HG02943 (cell line): ENCODE measurements at regions not wholly inside any gene's neighbourhood (a gene's known extent, or its start where the extent isn't known, plus 50 kb on each side); places are given as distances from the start of the nearest gene placed in this dataset.
"Not testable (repeated sequence)": the region's sequence is repeated elsewhere in the genome, so short reads cannot be mapped to it uniquely, and the experiment has no call there.

Experiments used
- ATAC-seq: cut with Tn5 transposase; IDR thresholded peaks from one replicate; pipeline ENCODE4 v1.9.1; 2021; ENCODE audit warnings: mild to moderate bottlenecking, low read depth, moderate library complexity; ENCODE audit not compliant: unreplicated experiment

GRCh38 chr6:130537447-130537846 lies 171.6 kb downstream of the TMEM200A start:
- ATAC-seq: no peak

- no peak for ATAC-seq
These were observed 181.9 kb downstream of the TMEM200A start for GRCh38 chr6:130547723-130548122.

- no peak for ATAC-seq
These were observed 191.8 kb downstream of the TMEM200A start for GRCh38 chr6:130557481-130558112.

GRCh38 chr6:130558131-130558530 lies 192.3 kb downstream of the TMEM200A start:
- ATAC-seq: no peak

- ATAC-seq: no peak
These were observed 193.3 kb downstream of the TMEM200A start for GRCh38 chr6:130559166-130559565.

GRCh38 chr6:130560231-130560630 lies 194.4 kb downstream of the TMEM200A start:
- ATAC-seq: no peak

- ATAC-seq: not testable (repeated sequence)
These were observed 195.3 kb downstream of the TMEM200A start for GRCh38 chr6:130561159-130561558.

GRCh38 chr6:130565696-130566095 lies 199.9 kb downstream of the TMEM200A start:
- ATAC-seq: no peak

GRCh38 chr6:130574146-130574545 lies 208.3 kb downstream of the TMEM200A start:
- no peak for ATAC-seq

GRCh38 chr6:130575557-130575956 lies 209.7 kb downstream of the TMEM200A start:
- no peak for ATAC-seq

GRCh38 chr6:130575971-130576370 lies 210.2 kb downstream of the TMEM200A start:
- peak; percentile 100 for ATAC-seq

- no peak for ATAC-seq
These were observed 211.5 kb downstream of the TMEM200A start for GRCh38 chr6:130577178-130577919.

- ATAC-seq: no peak
These were observed 212.9 kb downstream of the TMEM200A start for GRCh38 chr6:130578713-130579112.

- ATAC-seq: no peak
These were observed 217.5 kb downstream of the TMEM200A start for GRCh38 chr6:130583268-130583667.

GRCh38 chr6:130585587-130585986 lies 219.8 kb downstream of the TMEM200A start:
- no peak for ATAC-seq

- ATAC-seq: no peak
These were observed 222.1 kb downstream of the TMEM200A start for GRCh38 chr6:130587778-130588520.

GRCh38 chr6:130593200-130593599 lies 227.4 kb downstream of the TMEM200A start:
- no peak for ATAC-seq

GRCh38 chr6:130593948-130594347 lies 228.1 kb downstream of the TMEM200A start:
- ATAC-seq: no peak

- no peak for ATAC-seq
These were observed 228.9 kb upstream of the SMLR1 start for GRCh38 chr6:130598021-130598989.

GRCh38 chr6:130600880-130601341 lies 226.3 kb upstream of the SMLR1 start:
- no peak for ATAC-seq
